Activated CD8-positive, alpha-beta T cell treated with anti-CD3 and anti-CD28 coated beads for 36 hours (primary cell): ENCODE measurements at regions not wholly inside any gene's neighbourhood (a gene's known extent, or its start where the extent isn't known, plus 50 kb on each side); places are given as distances from the start of the nearest gene placed in this dataset.

Source experiments
- ATAC-seq: fragments of 200-7000 bp; cut with Tn5 transposase; one replicate; pipeline ENCODE4 v1.10.0; 2021; ENCODE audit warnings: mild to moderate bottlenecking, moderate library complexity
- CTCF ChIA-PET: fragments of 350-600 bp; sonication (Branson Sonifier 250); formaldehyde crosslinking; loops from one replicate; lab custom pipeline; 2021; ENCODE audit warnings: antibody characterized with exemption; lab: Charles Lee
- POLR2A ChIA-PET: fragments of 350-600 bp; sonication (Branson Sonifier 250); formaldehyde crosslinking; loops from one replicate; lab custom pipeline; 2021; ENCODE audit warnings: antibody characterized with exemption; lab: Charles Lee
- DNase-seq: peaks from one replicate; pipeline ENCODE4 v3.0.0-alpha.2; 2020
- H3K27ac Mint-ChIP-seq: one replicate; pipeline ENCODE4 v1.8.0; 2021; ENCODE audit warnings: mild to moderate bottlenecking, mixed read lengths
- H3K27me3 Mint-ChIP-seq: one replicate; pipeline ENCODE4 v1.8.0; 2021; ENCODE audit warnings: mixed read lengths
- H3K36me3 Mint-ChIP-seq: one replicate; pipeline ENCODE4 v1.8.0; 2021; ENCODE audit warnings: low read depth, mixed read lengths
- H3K4me1 Mint-ChIP-seq: one replicate; pipeline ENCODE4 v1.8.0; 2021; ENCODE audit warnings: low read depth, mixed read lengths
- H3K4me3 Mint-ChIP-seq: one replicate; pipeline ENCODE4 v1.8.0; 2021; ENCODE audit warnings: mild to moderate bottlenecking, moderate library complexity, mixed read lengths
- H3K9me3 Mint-ChIP-seq: one replicate; pipeline ENCODE4 v1.8.0; 2021; ENCODE audit warnings: mixed read lengths
- CTCF ChIP-seq: fragments of 200-600 bp; IDR thresholded peaks from one replicate; pipeline ENCODE4 v1.8.0; 2022; ENCODE audit warnings: antibody characterized with exemption, mild to moderate bottlenecking
- intact Hi-C: fragments of 100-400 bp; cut with micrococcal nuclease; formaldehyde crosslinking; loops from one replicate; pipeline ENCODE4 v1.10.0; 2022

GRCh38 chr7:47681249-47681810 lies 99.4 kb upstream of the TNS3 start:
- intact Hi-C loops = no loop called here
- POLR2A ChIA-PET = no interaction called here
- CTCF ChIA-PET = no interaction called here

GRCh38 chr7:47678641-47679380 lies 96.9 kb upstream of the TNS3 start:
- ChIA-PET CTCF (no interaction called here), POLR2A (no interaction called here)
- H3K4me3 Mint-ChIP-seq = no peak overlapping the region
- no peak for TF ChIP-seq CTCF
- H3K36me3 Mint-ChIP-seq = no peaks in the 10 kb centered on the region
- H3K27ac Mint-ChIP-seq = no peak overlapping the region
- H3K9me3 Mint-ChIP-seq = no peaks in the 10 kb centered on the region
- H3K27me3 Mint-ChIP-seq = no peaks in the 10 kb centered on the region
- no peak for DNase-seq
- intact Hi-C loops = no loop called here
- H3K4me1 Mint-ChIP-seq = no peaks in the 10 kb centered on the region
- no peak for ATAC-seq

More at GRCh38 chr7:47681249-47681810, 99.4 kb upstream of the TNS3 start:
- Mint-ChIP-seq H3K36me3 (no peaks in the 10 kb centered on the region), H3K27me3 (no peaks in the 10 kb centered on the region), H3K4me3 (no peak overlapping the region), H3K9me3 (no peaks in the 10 kb centered on the region), H3K4me1 (no peaks in the 10 kb centered on the region), H3K27ac (no peak overlapping the region)
- DNase-seq (no peak), ATAC-seq (no peak)
- no peak for TF ChIP-seq CTCF

- ChIA-PET CTCF (no interaction called here), POLR2A (no interaction called here)
These were observed 95.8 kb upstream of the TNS3 start for GRCh38 chr7:47677664-47678063.

GRCh38 chr7:47677093-47677492 lies 95.2 kb upstream of the TNS3 start:
- POLR2A ChIA-PET = no interaction called here
- Mint-ChIP-seq H3K4me3 (no peak overlapping the region), H3K27me3 (no peaks in the 10 kb centered on the region), H3K4me1 (no peaks in the 10 kb centered on the region), H3K27ac (no peak overlapping the region), H3K9me3 (no peaks in the 10 kb centered on the region), H3K36me3 (no peaks in the 10 kb centered on the region)
- ATAC-seq = no peak
- TF ChIP-seq CTCF = no peak
- no peak for DNase-seq
- intact Hi-C loops = no loop called here
- CTCF ChIA-PET = no interaction called here

More at GRCh38 chr7:47677664-47678063, 95.8 kb upstream of the TNS3 start:
- DNase-seq (no peak), ATAC-seq (no peak)
- Mint-ChIP-seq H3K27ac (no peak overlapping the region), H3K4me3 (no peak overlapping the region), H3K4me1 (no peaks in the 10 kb centered on the region), H3K36me3 (no peaks in the 10 kb centered on the region), H3K27me3 (no peaks in the 10 kb centered on the region), H3K9me3 (no peaks in the 10 kb centered on the region)
- no peak for TF ChIP-seq CTCF
- intact Hi-C loops = no loop called here

- POLR2A ChIA-PET = no interaction called here
- DNase-seq (no peak), ATAC-seq (no peak)
- intact Hi-C loops = no loop called here
- Mint-ChIP-seq H3K9me3 (no peaks in the 10 kb centered on the region), H3K4me3 (no peak overlapping the region), H3K27me3 (no peaks in the 10 kb centered on the region), H3K27ac (no peak overlapping the region), H3K4me1 (no peaks in the 10 kb centered on the region), H3K36me3 (no peaks in the 10 kb centered on the region)
- CTCF ChIA-PET = no interaction called here
- no peak for TF ChIP-seq CTCF
These were observed 91.1 kb upstream of the TNS3 start for GRCh38 chr7:47672977-47673381.
